ENCODE measurements at regions not wholly inside any gene's neighbourhood (a gene's known extent, or its start where the extent isn't known, plus 50 kb on each side); places are given as distances from the start of the nearest gene placed in this dataset.

DNA sequence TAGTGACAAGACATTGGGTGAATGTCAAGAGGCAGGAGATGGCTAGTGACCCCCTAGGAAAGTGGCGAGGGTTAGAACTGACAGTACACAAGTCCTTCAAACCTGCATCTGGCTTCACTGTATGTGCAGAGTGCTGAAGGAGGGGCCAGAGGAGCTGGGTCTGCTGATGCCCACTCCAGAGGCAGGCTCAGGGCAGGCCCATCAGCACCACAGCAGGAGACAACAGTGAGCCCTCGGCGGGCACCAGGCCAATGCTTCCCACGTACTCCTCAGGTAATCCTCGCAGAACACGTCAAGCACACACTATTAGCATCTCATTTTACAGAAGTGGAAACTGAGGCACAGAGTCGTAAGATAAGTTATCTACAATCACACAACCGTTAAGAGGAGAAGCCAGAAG, 76.1 kb upstream of the SH3PXD2B start:
- TF ChIP-seq CTCF (IDR thresholded peaks at IDR 0.05) (no peak), POLR2A (IDR thresholded peaks at IDR 0.05) (no peak)
